Fibroblast of skin of left quadriceps (primary cell): ENCODE measurements at regions not wholly inside any gene's neighbourhood (a gene's known extent, or its start where the extent isn't known, plus 50 kb on each side); places are given as distances from the start of the nearest gene placed in this dataset.
A peak's percentile ranks its signal among the peaks of the same experiment; 100 is the strongest.

Experiments used
- DNase-seq, 2 experiments: peaks; one replicate each; pipeline ENCODE4 v3.0.0-alpha.2; 2013; ENCODE audit warnings: low read depth in 2 of 2

DNA sequence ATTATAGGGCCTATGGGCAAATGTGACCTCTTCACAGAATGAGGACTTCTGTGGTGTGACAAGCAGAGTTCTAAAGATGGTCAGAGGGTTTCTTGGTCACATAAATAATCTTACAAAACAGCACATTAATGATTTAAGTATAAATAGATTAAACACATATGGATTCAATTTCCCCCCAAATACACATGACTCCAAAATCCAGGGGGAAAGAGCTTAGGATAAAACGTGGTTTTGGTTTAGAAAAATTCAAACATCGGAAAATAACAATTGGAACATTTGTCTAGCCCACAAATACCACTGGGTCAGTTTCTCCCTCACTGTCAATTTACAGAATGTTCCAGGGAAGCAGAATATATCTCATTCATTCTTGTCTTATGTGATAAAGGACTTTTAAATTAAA is 283.1 kb downstream of the COG6 start:
- peak; percentile 36 to 41 for DNase-seq

DNA sequence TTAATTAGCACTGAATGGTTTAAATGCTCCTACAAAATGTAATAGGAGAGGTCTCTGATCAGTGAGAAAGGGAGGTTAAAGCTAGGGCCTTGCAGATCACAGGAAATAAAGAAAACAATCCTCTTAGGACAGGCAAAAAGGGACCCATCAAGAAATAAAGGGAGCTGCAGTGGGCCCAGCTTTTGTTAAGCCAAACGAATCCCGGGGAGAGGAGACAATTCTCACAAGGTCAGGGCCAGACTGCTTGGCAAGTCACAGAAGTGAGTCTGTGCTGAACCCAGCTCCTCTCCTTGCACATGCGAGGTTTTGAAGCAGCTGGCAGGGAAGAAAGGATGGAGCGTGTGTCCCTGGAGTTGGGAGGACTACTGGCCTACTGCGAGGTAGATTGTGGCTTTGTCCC is 285.8 kb downstream of the COG6 start:
- DNase-seq = no peak

DNA sequence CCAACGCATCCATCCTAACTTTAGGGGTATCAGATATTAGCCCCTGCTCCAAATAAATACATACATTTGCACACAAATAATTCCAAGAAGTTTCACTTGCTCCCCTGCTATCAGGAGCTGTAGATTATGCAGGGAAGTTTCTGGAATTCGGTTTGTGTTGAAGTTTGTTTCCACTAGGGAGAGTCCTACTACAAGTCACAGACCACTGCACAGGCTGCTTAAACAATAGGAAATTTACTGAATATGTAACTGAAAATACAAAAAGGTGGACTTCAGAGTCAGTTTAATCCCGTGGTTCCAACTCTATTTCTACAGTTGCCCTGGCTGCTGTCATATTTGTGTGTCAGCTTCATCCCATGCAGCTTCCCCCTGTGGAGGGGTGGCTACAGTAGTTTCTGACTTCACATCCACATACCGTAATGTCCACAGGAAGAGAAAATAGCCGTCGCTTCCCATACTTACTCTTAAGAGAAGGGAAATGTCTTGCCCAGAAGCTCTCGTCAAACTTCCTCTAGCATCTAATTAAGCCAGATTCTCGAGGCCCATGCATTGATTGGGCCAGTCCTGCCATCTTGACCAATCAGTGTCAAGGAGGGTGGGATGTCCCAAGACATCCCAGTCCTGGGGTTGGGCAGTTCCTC is 286.6 kb downstream of the COG6 start:
- no peak for DNase-seq

DNA sequence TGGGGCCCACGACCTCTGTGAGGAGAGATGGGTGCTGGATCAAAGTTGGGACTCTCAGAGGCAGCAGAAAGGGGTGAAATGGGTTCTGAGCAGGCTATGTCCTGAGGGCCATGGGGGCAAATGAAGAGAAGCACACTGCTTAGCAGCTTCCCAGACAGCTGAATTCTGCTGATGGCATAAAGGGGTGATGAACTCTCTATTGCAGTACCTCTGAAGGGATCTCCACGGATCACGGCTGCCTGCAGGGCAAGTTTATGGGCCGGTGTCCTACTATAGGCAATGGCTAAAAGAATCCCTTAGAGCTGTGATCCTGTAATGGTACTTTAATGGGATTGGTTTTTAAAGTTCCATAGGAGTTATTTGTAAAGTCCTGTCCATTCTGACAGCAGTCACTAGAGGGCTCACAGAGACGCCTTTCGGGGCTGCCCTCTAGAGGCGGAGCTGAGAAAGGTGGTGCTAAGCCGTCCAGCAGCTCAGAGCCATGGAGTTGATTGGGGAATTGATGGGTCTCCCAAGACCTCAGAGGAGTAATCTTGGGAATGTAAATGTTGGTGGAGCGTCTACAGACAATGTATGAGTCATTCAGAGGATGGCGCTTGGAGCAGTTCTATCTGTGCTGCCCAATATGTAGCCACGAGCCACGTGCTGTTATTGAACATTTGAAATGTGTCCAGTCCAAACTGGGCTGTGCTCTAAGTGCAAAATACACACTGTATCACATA is 287.3 kb downstream of the COG6 start:
- DNase-seq = peak; percentile 26 to 44

DNA sequence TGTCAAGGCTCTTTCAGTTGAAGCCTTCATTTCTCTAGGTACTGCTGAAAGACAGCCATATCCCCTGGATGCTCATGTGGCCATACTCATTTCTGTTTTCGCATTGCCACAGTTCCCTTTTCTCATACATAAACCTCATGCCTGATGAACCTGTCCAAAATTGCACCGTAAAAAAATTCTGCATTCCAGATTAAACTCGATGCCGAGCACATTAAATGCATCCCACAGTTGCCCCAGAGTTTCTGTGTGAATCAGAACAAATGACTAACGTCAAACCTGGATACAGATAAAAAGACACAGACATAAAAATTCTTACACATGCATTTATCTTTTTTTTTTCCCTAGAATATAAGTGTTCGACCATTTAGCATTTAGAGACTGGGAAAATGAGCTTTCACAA is 288.2 kb downstream of the COG6 start:
- no peak for DNase-seq

DNA sequence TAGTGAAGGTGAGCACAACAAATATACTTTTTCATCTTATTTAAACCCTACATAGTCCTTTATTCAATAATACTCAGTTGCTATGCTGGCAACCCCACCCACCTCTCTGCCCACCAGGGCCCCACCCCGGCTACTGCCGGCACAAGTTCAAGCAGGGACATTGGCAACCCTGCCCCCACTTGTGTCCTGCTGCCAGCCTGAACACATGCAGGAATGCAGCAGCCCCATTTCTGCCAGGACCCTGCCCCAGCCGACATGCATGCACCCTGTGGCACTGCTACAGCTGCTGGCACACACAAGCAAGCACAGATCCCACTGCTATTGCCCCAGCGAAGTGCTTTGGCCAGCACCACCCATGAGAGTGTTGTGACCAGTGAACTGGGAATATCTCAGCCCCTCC is 289.8 kb downstream of the COG6 start:
- DNase-seq = no peak

DNA sequence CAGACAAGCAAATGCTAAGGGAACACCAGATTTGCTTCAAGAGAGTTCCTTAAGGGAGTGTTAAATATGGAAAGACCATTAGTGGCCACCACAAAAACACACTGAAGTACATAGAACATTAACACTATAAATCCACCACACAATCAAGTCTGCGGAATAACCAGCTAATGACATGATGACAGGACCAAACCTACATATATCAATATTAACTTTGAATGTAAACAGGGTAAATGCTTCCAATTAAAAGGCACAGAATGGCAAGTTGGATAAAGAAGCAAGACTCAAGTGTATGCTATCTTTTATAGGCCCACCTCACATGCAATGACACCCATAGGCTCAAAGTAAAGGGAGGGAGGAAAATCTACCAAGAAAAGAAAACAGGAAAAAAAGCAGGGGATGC is 291.3 kb downstream of the COG6 start:
- DNase-seq = no peak

DNA sequence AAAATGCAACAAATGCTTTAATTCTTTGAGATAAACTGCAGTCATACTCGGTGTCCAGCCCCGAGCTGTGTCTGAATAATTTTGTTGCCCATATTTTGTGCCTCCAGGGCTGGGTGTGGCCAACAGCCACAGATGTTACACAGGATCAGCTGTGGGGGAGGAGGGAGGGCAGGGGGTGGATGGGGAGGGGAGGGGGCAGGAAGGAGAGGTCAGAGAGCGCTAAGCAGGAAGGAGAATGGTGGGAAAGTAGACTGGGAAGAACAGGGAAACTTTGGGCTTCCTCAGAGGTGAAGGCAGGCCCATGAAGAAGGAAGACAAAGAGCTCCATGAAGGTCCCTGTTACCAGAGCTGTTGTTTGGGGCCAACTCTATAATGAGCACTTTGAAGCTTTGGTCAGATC is 295.8 kb downstream of the COG6 start:
- no peak for DNase-seq

DNA sequence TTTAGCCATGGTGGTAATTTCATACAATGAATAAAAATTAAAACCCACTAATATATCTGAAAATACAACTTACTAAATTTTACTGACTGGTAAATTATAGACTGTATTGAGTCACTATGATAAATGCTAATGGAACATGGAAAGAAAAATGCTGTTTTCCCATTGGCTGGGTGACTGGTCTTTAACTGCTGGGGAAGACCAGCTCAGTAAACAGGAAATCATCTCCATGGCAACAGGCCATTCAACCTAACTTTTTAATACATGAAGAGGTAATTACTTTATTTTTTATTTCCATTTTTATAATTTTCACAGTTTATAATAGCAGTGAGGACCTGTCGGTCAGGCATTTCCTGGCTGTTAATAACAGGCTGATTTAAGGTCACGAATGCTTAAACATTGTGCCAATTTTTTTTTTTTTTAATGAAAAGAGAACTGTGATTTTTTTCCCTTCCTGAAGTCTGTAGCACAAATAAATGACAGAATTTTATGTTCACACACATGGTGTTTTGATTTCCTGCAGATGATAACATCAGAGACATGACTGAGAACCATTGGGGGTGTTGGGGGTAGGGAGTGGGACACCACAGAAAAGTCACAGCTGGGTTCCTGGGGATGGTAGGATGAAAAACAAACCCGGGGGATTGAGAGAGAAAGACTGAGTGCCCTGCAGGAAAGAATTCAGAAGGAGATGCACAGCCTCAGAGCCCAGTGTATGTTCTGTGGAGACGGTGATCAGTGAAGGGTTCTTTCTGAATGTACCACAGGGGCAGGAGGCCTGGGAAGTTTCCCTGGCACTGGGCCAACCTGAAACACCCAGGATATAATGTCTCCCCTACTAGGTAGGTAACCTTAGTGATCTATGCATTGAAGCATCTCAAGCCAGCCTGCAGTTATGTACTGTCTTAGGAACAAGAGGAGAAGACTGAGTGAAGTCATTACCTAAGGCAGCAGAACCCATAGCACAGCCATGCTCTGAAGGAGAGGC is 297.1 kb downstream of the COG6 start:
- peak; percentile 36 to 40 for DNase-seq

DNA sequence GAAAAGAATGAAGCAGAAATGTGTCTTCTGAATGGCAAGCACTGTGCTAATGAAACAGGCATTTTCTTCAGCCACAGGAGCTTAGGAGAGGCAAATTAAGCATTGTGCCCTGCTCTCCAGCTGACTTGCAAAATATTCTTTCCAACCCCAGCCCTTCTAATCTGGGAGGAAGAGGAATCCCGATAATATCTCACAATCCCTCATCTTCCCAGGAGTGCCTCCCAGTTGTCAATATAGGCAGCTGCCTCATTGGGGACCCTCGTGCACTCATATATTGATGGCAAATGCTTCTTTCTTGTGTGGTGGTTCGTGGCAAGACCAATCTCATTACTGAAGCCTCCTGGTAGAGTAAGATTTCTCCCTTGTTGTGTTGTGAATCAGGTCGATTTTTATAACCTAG is 299.0 kb downstream of the COG6 start:
- no peak for DNase-seq

DNA sequence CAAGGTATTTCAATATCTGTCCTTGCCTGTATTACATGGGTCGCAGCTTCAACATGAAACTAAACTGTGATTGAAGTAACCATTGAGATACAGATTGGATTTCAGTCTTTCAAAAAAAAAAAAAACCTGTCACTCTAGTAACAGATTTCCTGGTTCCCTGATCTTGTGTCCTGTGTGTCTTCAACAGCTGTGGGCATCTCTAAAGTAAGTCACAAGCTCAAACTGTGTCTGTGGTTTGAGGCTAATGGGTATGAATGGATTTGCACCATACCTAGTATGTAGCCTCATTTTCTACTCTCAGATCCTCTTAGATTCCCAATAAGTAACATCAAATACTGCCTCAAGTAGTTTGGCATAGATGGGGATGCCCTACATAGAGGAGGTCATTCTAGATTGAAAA is 300.1 kb downstream of the COG6 start:
- no peak for DNase-seq

DNA sequence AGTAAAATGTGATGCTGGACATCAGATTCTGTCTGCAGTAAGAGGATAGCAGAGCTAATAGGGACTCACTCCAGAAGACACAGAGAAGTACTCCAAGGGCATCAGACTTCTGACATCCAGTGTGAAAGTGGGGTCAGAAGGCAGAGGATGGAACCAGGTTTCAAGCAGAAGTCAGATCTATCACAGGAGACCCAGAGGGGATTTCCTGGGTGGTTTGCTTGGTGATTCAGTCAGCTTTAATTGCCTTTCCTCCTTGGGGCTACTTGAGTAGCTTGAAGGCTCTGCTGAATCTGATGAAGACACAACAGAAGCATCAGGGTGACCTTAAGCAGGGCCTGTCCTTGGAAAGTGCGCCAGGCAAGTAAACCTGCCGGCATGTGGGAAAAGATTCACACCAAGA is 300.6 kb downstream of the COG6 start:
- no peak for DNase-seq

DNA sequence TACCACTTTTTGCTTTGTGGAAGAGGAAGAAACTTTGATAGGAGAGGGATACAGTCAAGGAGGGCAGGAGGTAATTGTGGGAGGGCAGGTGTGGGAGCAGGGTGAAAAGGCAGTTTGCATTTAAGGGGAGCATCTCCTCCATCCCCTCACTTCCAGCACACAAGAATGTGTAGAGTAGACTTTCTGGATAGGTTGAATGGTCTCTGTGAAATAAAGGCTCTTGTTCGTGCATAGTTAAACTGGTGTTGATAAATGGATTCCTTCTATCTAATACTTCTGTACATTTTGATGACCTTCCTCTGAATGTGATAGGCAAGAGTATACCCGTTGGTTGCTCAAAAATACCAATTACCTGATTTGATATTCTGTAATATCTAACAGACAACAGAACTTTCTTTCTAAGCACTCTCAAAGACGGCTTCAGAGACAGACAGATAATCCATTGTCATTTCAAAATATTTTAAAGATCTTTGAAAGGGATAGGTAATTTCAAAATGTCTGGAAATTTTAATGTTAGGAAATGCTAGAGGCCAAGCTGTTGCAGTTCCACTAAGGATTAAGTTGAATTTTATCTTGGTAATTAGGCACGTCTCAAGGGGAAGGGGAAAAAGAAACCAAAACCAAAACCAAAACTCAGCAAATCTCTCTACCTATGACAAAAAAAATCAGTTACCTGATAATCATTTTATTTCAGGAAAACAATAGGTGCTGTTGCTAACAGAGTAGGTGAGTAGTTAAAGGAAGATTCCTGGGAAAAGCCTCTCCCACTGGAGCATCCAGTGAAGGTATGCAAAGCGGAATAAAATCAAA is 302.6 kb downstream of the COG6 start:
- no peak for DNase-seq

DNA sequence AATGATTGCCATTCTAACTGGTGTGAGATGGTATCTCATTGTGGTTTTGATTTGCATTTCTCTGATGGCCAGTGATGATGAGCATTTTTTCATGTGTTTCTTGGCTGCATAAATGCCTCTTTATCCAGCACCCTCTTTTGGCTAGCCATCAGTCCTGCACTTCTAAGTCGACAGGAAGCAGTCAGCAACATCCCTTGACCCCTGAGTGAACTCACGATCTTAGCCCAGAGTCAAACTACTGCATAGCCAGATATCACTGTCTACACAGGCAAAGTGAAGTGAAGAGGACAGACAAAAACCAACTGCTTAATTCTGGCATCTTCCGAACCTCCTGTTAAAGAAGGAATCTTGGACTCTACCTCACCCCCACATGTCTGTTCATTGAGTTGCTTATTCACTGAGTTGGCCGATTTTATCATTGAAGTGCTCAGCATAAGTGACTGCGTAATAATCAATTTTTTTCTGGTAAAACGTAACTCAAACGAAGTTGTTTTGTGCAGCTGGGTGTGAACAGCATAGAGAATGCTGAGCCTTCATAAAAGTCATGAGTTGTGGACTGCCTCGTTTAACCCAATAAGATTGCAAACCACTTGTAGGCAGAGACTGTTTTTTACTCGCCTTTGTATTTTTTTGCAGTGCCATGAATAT is 304.2 kb downstream of the COG6 start:
- no peak for DNase-seq

DNA sequence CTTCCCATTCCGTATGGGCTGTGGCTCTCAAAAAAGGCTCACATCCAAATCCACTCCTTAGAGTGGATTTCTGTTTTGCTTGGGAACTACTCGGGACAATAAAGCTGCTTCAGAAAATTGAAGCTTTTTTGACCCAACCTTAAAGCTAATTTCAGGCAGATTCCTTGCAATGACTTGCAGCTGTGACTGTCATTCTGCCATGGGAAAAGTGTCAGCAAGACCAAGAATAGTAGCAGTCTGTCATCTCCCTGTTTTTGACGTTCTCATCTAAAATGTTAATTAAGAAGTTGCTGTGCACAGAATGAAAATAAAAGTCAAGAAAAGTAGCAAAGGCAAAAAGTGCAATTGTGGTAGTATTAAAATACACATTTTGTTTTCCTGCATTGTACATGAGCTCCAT is 304.7 kb downstream of the COG6 start:
- DNase-seq = no peak

DNA sequence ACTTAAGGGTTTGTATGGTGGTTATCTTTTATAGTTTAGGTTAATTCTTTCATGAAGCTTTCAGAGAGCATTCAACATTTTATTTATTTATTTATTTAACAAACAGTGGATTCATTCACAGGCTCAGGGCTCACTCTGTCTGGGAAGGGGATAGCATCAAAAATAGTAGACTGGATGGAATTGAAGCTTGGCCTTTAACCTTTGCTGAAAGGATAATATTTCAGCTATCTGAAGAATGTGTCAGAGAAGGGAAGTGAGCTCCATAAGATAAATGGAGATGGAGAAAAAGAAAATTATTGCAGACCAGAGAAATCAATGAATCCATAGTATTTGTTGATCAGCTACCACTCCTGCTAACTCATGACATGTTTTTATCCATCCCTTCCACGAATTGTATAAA is 305.6 kb downstream of the COG6 start:
- DNase-seq = no peak

DNA sequence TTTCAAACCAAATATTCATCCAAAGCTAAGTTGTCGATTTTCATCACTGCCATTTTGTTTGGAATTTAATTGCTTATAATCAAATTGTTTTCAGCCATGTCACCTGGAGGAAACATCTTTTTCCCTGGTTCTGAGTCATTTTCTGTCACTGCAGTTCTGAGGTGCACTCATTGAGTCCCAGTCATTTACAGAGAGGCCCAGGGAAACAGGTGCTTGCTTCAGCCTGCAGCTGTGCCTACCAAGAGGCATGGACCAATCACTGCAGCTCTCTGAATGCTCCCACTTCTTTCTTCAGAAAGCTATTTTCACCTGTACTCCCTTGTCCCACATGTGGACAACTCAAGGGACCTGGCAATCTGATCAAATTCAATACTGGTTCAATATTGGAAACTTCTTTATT is 308.1 kb downstream of the COG6 start:
- DNase-seq = no peak

DNA sequence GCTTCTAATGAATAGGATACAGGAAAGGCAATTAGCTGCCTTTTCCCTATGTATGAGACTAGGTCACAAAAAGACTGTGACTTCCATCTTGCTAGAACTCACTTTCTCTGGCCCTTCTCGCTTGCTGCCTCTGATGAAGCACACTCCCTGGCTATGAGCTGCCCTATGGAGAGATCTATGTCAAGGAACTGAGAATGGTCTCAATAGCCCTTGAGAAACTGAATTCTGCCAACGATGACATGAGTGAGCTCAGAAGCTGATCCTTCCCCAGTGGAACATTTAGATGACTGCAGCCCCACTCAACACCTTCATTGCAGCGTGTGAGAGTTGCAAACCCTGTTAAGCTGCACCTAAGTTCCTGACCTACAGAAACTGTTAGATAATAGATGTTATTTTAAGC is 309.8 kb downstream of the COG6 start:
- no peak for DNase-seq

DNA sequence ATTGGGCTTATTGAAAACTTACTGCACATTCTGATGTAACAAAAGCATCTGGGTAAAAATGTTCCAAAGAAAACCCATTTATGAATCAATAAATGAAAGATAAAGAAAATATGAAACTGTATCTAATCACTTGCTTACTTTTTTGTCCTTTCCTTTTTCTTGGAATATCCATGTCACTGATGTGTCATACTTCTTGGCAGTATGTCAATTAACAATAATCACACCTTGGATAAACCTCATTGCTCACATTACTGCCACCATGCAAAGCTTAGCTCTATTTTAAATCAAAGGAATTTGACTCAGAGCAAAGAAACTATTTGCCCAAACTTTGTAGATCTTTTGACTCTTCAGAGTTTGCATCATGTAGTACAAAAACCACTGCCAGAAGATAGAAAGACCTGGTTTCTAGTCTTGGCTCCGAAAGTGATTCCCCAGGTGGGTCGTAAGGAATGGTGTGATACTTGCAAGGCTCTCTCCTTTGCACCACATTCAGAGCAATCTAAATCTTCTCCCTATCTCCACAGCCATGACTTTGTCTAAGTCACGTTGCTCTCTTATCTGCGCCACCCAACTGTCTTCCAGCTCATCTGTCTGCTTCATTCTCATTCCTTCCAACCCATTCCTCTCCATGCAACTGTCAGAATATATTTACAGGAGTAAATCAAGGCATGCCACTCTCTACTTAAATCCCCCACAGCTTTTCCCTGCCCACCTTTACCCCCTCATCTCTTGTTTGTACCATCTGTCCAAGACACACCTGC is 311.9 kb downstream of the COG6 start:
- no peak for DNase-seq

DNA sequence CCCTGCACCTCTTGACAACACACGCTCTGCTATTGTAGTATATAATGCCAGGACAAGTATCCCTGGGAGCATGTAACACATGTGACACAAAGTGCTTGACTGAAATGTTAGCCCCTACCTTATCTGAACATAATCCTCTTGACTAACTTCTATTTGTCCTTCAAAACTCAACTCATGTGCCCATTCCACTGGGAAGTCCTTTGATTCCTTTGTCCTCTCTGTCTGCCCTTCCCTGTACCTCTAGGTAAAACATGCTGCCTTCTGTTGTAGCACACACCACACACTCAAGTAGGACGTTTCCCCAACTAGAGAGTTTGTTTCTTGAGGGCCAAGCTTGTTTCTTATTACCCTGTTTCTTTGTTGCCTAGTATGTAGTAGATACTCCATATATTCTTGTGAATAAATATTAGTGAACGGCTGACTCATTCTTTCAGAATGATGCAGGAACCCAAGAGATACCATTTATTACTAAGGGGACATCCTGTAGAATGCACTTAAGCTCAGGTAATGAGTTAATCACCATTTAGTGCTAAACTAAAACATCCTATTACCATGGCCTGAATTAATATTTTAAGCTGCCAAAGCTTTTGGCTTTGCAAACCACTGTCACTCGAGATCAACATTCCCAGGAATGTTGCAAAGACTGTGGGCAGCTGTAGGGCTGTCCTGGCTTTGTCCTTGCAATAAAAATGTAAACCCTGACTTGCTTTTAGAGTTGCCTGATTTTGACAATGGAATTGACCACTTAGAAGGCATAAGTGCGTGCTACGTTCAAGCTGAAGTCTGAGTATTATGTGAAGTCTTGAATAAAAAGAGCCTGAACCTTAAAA is 313.4 kb downstream of the COG6 start:
- no peak for DNase-seq
